ENCODE measurements at regions not wholly inside any gene's neighbourhood (a gene's known extent, or its start where the extent isn't known, plus 50 kb on each side); places are given as distances from the start of the nearest gene placed in this dataset.

DNA sequence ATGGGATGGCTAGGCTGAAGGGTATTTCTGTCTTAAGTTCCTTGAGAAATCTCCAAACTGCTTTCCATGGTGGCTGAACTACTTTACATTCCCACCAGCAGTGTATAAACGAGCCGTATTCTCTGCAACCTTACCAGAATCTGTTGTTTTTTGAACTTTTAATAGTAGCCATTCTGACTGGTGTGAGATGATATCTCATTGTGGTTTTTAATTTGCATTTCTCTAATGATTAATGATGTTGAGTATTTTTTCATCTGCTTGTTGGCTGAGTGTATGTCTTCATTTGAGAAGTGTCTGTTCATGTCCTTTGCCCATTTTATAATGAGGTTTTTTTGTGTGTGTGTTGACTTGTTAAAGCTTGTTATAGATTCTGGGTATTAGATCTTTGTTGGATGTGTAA is 226.8 kb upstream of the IGFBP3 start:
- TF ChIP-seq, protein P1, sequence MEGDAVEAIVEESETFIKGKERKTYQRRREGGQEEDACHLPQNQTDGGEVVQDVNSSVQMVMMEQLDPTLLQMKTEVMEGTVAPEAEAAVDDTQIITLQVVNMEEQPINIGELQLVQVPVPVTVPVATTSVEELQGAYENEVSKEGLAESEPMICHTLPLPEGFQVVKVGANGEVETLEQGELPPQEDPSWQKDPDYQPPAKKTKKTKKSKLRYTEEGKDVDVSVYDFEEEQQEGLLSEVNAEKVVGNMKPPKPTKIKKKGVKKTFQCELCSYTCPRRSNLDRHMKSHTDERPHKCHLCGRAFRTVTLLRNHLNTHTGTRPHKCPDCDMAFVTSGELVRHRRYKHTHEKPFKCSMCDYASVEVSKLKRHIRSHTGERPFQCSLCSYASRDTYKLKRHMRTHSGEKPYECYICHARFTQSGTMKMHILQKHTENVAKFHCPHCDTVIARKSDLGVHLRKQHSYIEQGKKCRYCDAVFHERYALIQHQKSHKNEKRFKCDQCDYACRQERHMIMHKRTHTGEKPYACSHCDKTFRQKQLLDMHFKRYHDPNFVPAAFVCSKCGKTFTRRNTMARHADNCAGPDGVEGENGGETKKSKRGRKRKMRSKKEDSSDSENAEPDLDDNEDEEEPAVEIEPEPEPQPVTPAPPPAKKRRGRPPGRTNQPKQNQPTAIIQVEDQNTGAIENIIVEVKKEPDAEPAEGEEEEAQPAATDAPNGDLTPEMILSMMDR (IDR thresholded peaks at IDR 0.05; ENCODE audit: low read depth, low read length, missing input control): no peak
- TF ChIP-seq SP1 (IDR thresholded peaks at IDR 0.05) (no peak), RAD21 (IDR thresholded peaks at IDR 0.05) (no peak), JUND (IDR thresholded peaks at IDR 0.05) (no peak), FOXA1 (IDR thresholded peaks at IDR 0.05) (no peak)
- TF ChIP-seq, protein P2, sequence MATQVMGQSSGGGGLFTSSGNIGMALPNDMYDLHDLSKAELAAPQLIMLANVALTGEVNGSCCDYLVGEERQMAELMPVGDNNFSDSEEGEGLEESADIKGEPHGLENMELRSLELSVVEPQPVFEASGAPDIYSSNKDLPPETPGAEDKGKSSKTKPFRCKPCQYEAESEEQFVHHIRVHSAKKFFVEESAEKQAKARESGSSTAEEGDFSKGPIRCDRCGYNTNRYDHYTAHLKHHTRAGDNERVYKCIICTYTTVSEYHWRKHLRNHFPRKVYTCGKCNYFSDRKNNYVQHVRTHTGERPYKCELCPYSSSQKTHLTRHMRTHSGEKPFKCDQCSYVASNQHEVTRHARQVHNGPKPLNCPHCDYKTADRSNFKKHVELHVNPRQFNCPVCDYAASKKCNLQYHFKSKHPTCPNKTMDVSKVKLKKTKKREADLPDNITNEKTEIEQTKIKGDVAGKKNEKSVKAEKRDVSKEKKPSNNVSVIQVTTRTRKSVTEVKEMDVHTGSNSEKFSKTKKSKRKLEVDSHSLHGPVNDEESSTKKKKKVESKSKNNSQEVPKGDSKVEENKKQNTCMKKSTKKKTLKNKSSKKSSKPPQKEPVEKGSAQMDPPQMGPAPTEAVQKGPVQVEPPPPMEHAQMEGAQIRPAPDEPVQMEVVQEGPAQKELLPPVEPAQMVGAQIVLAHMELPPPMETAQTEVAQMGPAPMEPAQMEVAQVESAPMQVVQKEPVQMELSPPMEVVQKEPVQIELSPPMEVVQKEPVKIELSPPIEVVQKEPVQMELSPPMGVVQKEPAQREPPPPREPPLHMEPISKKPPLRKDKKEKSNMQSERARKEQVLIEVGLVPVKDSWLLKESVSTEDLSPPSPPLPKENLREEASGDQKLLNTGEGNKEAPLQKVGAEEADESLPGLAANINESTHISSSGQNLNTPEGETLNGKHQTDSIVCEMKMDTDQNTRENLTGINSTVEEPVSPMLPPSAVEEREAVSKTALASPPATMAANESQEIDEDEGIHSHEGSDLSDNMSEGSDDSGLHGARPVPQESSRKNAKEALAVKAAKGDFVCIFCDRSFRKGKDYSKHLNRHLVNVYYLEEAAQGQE (IDR thresholded peaks at IDR 0.05): no peak
- TF ChIP-seq, protein P3, sequence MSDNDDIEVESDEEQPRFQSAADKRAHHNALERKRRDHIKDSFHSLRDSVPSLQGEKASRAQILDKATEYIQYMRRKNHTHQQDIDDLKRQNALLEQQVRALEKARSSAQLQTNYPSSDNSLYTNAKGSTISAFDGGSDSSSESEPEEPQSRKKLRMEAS (IDR thresholded peaks at IDR 0.05): no peak

Measured in liver (tissue), 3 donors.